HEK293 (cell line): ENCODE measurements at regions not wholly inside any gene's neighbourhood (a gene's known extent, or its start where the extent isn't known, plus 50 kb on each side); places are given as distances from the start of the nearest gene placed in this dataset.

ENCODE experiments used
- CTCF ChIA-PET: fragments of 350-600 bp; formaldehyde crosslinking; extraction: SDS; loops from one replicate; lab custom pipeline; 2021; ENCODE audit warnings: antibody characterized with exemption; lab: Yijun Ruan, JAX
- POLR2A ChIA-PET: fragments of 300-600 bp; formaldehyde crosslinking; extraction: SDS; loops from one replicate; lab custom pipeline; 2020; ENCODE audit warnings: antibody characterized with exemption, inconsistent platforms; lab: Yijun Ruan, JAX
- H3K27ac ChIP-seq: fragments of 200-500 bp; sonication (Bioruptor generic); 2 replicates; pipeline ENCODE4 v1.5.1; 2014; ENCODE audit warnings: low read depth, low read length, control low read depth, inconsistent platforms; ENCODE audit errors: extremely low read depth
- H3K36me3 ChIP-seq, 2 experiments: fragments of 200-500 bp in 1 of 2; sonication (Bioruptor generic) in 1 of 2; 1 replicate in 1 of 2; 2 replicates in 1 of 2; pipeline ENCODE4 v1.5.1; 2014 to 2017; ENCODE audit warnings: inconsistent platforms in 2 of 2, low read length in 2 of 2; ENCODE audit not compliant: control insufficient read depth in 2 of 2, insufficient read depth in 1 of 2
- H3K4me1 ChIP-seq: fragments of 200-500 bp; sonication (Bioruptor generic); 2 replicates; pipeline ENCODE4 v1.5.1; 2014; ENCODE audit warnings: mild to moderate bottlenecking, low read length, inconsistent platforms; ENCODE audit not compliant: control insufficient read depth, insufficient read depth
- H3K4me3 ChIP-seq: 2 replicates; pipeline ENCODE4 v1.5.1; 2011; ENCODE audit warnings: low read depth, mild to moderate bottlenecking, control low read depth, low read length, moderate library complexity
- H3K9me3 ChIP-seq: fragments of 200-500 bp; sonication (Bioruptor generic); 2 replicates; pipeline ENCODE4 v1.5.1; 2014; ENCODE audit warnings: low read depth, low read length, inconsistent platforms; ENCODE audit not compliant: control insufficient read depth, insufficient read depth
- BCL11A ChIP-seq: fragments of 450-650 bp; formaldehyde crosslinking; IDR thresholded peaks from 2 replicates; pipeline ENCODE4 v1.5.1; 2016; ENCODE audit warnings: low read depth, missing biosample characterization, missing genetic modification characterization
- GLI2 ChIP-seq: fragments of 450-650 bp; formaldehyde crosslinking; IDR thresholded peaks from 2 replicates; pipeline ENCODE4; 2017; ENCODE audit warnings: missing biosample characterization, missing genetic modification characterization, low read depth, borderline replicate concordance
- INSM2 ChIP-seq: fragments of 450-650 bp; formaldehyde crosslinking; IDR thresholded peaks from 2 replicates; pipeline ENCODE4 v1.5.1; 2016; ENCODE audit warnings: missing biosample characterization, missing genetic modification characterization
- KLF10 ChIP-seq: fragments of 450-650 bp; IDR thresholded peaks from 2 replicates; pipeline ENCODE4 v1.5.1; 2018; ENCODE audit warnings: missing biosample characterization, mild to moderate bottlenecking, missing genetic modification characterization
- PRDM2 ChIP-seq: fragments of 450-650 bp; formaldehyde crosslinking; IDR thresholded peaks from 2 replicates; pipeline ENCODE4 v1.5.1; 2016; ENCODE audit warnings: missing biosample characterization, missing genetic modification characterization, borderline replicate concordance
- SETDB1 ChIP-seq: IDR thresholded peaks from one replicate; pipeline ENCODE4 v1.6.1; 2017; ENCODE audit warnings: mild to moderate bottlenecking, low read length, moderate library complexity, mixed read lengths; ENCODE audit not compliant: insufficient read length
- SP3 ChIP-seq: fragments of 450-650 bp; formaldehyde crosslinking; IDR thresholded peaks from 2 replicates; pipeline ENCODE4 v1.5.1; 2016; ENCODE audit warnings: missing biosample characterization, missing genetic modification characterization
- ZBTB17 ChIP-seq: fragments of 450-650 bp; formaldehyde crosslinking; IDR thresholded peaks from 2 replicates; pipeline ENCODE4 v1.5.1; 2016; ENCODE audit warnings: missing biosample characterization, missing genetic modification characterization
- ZBTB7A ChIP-seq: fragments of 450-650 bp; formaldehyde crosslinking; IDR thresholded peaks from 2 replicates; pipeline ENCODE4 v1.5.1; 2016; ENCODE audit warnings: low read depth, missing biosample characterization, missing genetic modification characterization
- ZNF148 ChIP-seq: fragments of 450-650 bp; formaldehyde crosslinking; IDR thresholded peaks from 2 replicates; pipeline ENCODE4 v1.5.0; 2017; ENCODE audit warnings: missing biosample characterization, missing genetic modification characterization, borderline replicate concordance
- ZNF184 ChIP-seq: fragments of 450-650 bp; IDR thresholded peaks from 2 replicates; pipeline ENCODE4 v1.5.1; 2018; ENCODE audit warnings: missing biosample characterization, mild to moderate bottlenecking, missing genetic modification characterization
- ZNF239 ChIP-seq: fragments of 450-650 bp; formaldehyde crosslinking; IDR thresholded peaks from 2 replicates; pipeline ENCODE4 v1.5.1; 2016; ENCODE audit warnings: missing biosample characterization, missing genetic modification characterization
- ZNF24 ChIP-seq: fragments of 450-650 bp; formaldehyde crosslinking; IDR thresholded peaks from 2 replicates; pipeline ENCODE4 v1.5.1; 2016; ENCODE audit warnings: missing biosample characterization, missing genetic modification characterization
- ZNF248 ChIP-seq: fragments of 450-650 bp; formaldehyde crosslinking; IDR thresholded peaks from 2 replicates; pipeline ENCODE4 v1.5.1; 2017; ENCODE audit warnings: missing biosample characterization, missing genetic modification characterization
- ZNF354C ChIP-seq: fragments of 450-650 bp; formaldehyde crosslinking; IDR thresholded peaks from 2 replicates; pipeline ENCODE4 v1.5.1; 2016; ENCODE audit warnings: missing biosample characterization, missing genetic modification characterization, low read depth, borderline replicate concordance
- ZNF394 ChIP-seq: fragments of 450-650 bp; formaldehyde crosslinking; IDR thresholded peaks from 2 replicates; pipeline ENCODE4 v1.5.1; 2016; ENCODE audit warnings: missing biosample characterization, missing genetic modification characterization, mild to moderate bottlenecking, moderate library complexity, borderline replicate concordance
- ZNF423 ChIP-seq: fragments of 450-650 bp; formaldehyde crosslinking; IDR thresholded peaks from 2 replicates; pipeline ENCODE4 v1.5.1; 2016; ENCODE audit warnings: missing biosample characterization, missing genetic modification characterization
- ZNF48 ChIP-seq: fragments of 450-650 bp; formaldehyde crosslinking; IDR thresholded peaks from 2 replicates; pipeline ENCODE4 v1.5.1; 2016; ENCODE audit warnings: missing biosample characterization, missing genetic modification characterization
- ZNF561 ChIP-seq: fragments of 450-650 bp; IDR thresholded peaks from 2 replicates; pipeline ENCODE4 v1.5.1; 2018; ENCODE audit warnings: missing biosample characterization, missing genetic modification characterization, borderline replicate concordance
- ZNF571 ChIP-seq: fragments of 450-650 bp; formaldehyde crosslinking; IDR thresholded peaks from 2 replicates; pipeline ENCODE4 v1.5.0; 2017; ENCODE audit warnings: missing biosample characterization, missing genetic modification characterization
- ZNF624 ChIP-seq: fragments of 450-650 bp; formaldehyde crosslinking; IDR thresholded peaks from 2 replicates; pipeline ENCODE4 v1.5.1; 2017; ENCODE audit warnings: missing biosample characterization, missing genetic modification characterization
- ZNF704 ChIP-seq: fragments of 450-650 bp; formaldehyde crosslinking; IDR thresholded peaks from 2 replicates; pipeline ENCODE4 v1.5.1; 2016; ENCODE audit warnings: missing biosample characterization, missing genetic modification characterization
- ZSCAN4 ChIP-seq: fragments of 450-650 bp; formaldehyde crosslinking; IDR thresholded peaks from 2 replicates; pipeline ENCODE4 v1.5.1; 2017; ENCODE audit warnings: missing biosample characterization, missing genetic modification characterization

GRCh38 chr10:55426138-55426537 lies 625.1 kb upstream of the PCDH15 start (continued):
- no peak for TF ChIP-seq KLF10 (tag by site-specific recombination)
- TF ChIP-seq ZNF248 (tag by site-specific recombination), result no peak
- TF ChIP-seq ZBTB7A, result no peak
- TF ChIP-seq ZNF24, result no peak
- TF ChIP-seq ZNF561 (tag by site-specific recombination), result no peak
- TF ChIP-seq ZNF624 (tag by site-specific recombination), result no peak
- TF ChIP-seq ZNF239 (tag by site-specific recombination), result no peak
- TF ChIP-seq INSM2 (tag by site-specific recombination), result no peak

GRCh38 chr10:55410415-55410885 lies 609.4 kb upstream of the PCDH15 start:
- POLR2A ChIA-PET, result no interaction called here

GRCh38 chr10:55404094-55404493 lies 603.1 kb upstream of the PCDH15 start:
- Histone ChIP-seq H3K9me3 (no peaks in the 10 kb centered on the region), H3K4me3 (no peak overlapping the region), H3K4me1 (no peaks in the 10 kb centered on the region), H3K27ac (no peak overlapping the region), H3K36me3 (no peaks in the 10 kb centered on the region)
- POLR2A ChIA-PET, result no interaction called here
- CTCF ChIA-PET, result interaction anchor here (0.5 kb wide), 1 partner anchor 1438 kb away, joined by 3 read pairs; no protein-coding TSS in a partner anchor
- TF ChIP-seq PRDM2 (tag by site-specific recombination), result no peak
- no peak for TF ChIP-seq ZNF571 (tag by site-specific recombination)
- no peak for TF ChIP-seq ZBTB17 (tag by site-specific recombination)
- TF ChIP-seq ZNF48, result no peak
- TF ChIP-seq ZNF148 (tag by site-specific recombination), result no peak
- no peak for TF ChIP-seq ZNF354C (tag by site-specific recombination)
- TF ChIP-seq ZNF394, result no peak

More at GRCh38 chr10:55410415-55410885, 609.4 kb upstream of the PCDH15 start:
- Histone ChIP-seq H3K27ac (no peak overlapping the region), H3K4me3 (no peak overlapping the region), H3K9me3 (no peaks in the 10 kb centered on the region), H3K36me3 (no peaks in the 10 kb centered on the region), H3K4me1 (no peaks in the 10 kb centered on the region)
- TF ChIP-seq GLI2 (tag by site-specific recombination) (no peak), BCL11A (tag by site-specific recombination) (no peak), ZSCAN4 (no peak), SP3 (no peak), SETDB1 (no peak), ZNF423 (tag by site-specific recombination) (no peak), ZNF184 (tag by site-specific recombination) (no peak), ZNF704 (tag by site-specific recombination) (no peak)
- CTCF ChIA-PET, result no interaction called here
